NCI-H345 treated with DMSO at 0.1 percent for 48 hours (cell line): ENCODE measurements at regions not wholly inside any gene's neighbourhood (a gene's known extent, or its start where the extent isn't known, plus 50 kb on each side); places are given as distances from the start of the nearest gene placed in this dataset.

Experiments used
- DNase-seq: peaks from one replicate; lab custom pipeline; 2025; ENCODE audit not compliant: unreplicated experiment; lab: John Stamatoyannopoulos, UW

DNA sequence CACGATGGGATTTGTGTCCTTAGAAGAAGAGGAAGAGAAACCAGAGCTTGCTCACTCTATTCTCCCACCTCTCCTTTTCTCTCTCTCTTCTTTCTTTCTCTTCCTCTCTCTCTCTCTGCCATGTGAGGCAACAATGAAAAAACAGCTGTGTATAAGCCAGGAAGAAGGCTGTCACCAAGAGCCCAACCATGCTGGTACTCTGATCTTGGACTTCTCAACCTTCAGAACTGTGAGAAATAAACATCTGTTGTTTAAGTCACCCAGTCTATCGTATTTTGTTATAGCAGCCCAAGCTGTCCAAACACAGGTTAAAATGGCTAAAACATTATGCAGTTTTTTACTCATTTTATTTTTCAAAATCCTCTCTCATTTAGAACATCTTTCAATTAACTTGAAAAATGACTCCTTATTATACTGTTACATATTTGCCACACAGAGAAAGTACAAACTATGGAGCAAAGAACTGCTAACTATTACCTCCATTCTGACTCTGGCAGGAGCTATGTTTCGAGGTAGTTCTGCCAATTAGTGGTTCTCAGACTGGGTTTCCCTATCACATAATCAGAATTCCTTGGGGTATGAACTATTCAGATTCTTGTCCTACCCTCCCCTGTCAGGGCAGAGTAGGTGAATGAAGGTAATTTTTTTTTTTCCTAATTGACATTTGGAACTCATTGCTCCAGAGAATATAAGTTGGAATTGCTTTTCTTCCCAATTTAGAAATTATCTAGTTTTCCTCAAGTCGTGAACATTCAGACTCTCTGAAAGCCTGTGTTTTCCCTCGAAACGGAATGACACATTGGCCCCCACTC, 434.6 kb downstream of the ENC1 start:
- DNase-seq: no peak

DNA sequence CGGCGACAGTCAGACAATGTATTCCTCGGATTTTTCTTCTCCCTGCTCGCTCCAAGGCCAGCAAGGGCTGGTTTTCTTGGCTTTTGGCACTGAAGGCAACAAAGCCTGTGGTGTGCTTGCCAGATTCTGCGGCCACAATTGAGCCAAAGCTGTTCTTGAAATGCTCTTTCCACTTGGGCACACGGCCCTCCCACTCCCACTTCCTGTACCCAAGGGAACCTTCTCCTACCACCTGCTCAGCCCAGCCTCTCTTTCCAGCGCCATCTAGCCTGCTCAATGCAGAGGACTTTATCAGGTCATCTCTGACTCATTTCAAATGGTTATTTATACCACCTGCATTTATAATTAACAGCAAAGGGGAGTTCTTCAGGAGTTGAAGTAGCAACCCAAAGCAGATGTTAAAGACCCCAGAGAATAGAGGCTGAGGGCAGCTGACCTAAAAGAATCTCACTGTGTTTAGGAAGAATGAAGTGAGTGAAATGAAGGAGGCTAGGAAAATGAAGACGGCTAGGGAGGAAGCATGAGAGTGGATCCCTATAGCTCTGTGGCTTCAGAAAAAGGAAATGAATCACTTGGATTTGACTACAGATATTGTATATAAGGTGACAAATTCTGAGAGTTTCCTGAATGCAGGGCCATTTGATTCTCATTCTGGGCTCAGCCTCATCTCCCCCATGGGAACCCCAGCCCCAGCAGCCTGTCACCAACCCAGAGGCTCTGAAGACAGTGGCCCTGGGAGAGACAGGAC, 439.0 kb downstream of the ENC1 start:
- DNase-seq: no peak

DNA sequence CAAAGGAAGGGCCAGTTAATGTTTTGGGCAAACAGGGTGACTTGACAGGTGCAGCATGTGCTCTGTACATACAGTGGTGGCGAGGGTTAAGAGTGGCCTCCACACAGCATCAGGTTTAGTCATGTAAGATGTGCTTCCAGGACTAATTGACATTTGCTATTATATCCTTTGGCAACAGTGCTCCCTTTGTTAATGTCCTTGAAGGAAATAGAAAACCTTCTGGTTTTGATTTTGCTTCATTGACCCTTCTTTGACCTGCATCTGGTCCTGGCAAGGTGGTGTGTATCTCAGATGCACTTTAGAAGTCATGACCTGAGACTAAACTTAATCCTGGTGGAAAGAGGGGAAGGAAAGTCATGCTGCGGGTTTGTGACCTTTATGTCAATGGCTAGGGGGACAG, 440.0 kb downstream of the ENC1 start:
- no peak for DNase-seq

DNA sequence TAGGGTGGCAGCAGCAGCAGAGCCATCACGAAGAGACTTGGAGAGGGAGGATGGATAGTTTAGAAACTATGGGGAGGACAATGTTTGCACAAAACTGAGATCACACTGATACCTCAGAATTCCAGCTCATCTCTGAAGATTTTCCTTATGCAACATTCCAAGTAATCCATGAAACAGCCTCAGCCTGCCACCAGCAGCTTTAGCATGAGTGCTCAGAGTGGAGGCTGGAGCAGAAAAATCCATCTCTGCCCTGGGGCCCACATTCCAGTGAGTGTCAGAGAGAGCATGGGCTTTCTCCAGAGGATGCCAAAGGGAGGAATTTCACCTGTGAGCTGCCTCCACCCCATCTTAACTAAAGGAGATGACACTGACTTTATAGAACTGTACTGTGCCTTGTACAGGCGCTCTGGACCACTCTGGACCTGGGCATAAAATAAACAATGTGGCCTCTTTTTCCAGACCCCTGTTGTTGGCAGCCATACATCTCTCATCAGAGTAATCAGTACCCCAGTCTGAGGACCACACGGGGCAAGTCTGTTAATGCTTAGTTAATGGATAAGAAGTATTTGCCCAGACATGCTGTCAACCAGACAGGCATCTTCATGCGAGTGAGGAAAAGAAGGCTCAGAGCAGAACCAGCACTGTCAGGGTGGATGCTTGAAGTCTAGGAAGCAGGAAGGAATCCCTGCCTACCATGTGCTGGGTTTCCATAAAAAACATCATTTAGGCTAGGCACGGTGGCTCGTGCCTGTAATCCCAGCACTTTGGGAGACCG, 440.9 kb downstream of the ENC1 start:
- DNase-seq: no peak

DNA sequence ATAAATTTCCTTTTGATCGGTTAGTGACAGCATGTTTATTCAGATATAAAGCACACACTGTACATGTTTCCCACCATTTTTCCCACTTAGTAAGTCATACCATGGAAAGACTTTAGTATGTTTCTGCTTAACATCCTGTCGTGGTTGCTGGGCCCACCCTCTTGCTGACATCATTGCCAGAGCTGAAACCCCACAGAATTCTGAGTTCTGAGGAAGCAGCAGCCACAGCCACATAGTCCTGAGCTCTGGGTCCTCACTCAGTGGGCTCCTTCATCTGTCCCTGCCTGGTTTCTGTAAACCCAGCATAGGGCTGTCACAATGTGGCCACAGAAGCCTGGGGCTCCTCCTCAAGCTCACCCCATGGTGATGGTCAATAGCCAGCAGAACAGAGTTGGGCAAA, 441.5 kb downstream of the ENC1 start:
- DNase-seq: no peak

DNA sequence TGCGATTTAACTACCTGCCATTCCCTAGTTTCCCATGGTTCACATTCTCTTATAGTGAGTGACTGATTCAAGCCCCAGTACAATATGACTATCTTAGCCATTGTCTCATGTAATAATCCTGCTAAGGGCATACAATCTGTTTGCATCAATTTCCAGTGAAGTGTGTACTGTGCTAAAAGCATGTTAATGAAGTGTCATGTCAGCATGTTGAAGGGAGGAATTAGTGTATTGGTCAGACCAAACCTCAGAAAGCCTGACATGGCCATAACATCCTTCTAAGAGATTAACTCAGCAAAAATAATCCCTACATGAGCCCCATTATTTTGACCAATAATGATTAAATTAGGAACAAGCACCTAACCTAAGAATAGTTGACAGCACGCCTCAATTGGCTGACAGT, 442.4 kb downstream of the ENC1 start:
- DNase-seq: no peak

DNA sequence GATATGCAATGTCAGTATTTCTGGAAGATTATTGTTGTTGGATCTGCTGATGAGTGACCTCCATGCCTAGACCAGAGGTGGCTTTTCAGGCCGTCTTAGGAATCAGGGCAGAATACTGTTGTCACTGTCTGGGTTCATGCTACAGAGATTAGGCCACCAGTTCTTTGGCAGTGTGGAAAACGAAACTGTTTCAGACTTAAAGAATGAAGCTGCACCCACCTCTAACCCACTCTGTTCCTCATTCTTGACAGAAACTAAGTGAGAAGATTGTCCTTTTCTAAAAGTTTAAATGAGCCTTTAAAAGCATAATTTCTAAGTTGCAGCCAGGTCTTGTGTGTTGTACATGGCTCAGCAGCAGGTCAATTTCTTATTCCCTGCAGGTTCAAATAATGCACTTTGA, 444.3 kb downstream of the ENC1 start:
- DNase-seq: no peak

DNA sequence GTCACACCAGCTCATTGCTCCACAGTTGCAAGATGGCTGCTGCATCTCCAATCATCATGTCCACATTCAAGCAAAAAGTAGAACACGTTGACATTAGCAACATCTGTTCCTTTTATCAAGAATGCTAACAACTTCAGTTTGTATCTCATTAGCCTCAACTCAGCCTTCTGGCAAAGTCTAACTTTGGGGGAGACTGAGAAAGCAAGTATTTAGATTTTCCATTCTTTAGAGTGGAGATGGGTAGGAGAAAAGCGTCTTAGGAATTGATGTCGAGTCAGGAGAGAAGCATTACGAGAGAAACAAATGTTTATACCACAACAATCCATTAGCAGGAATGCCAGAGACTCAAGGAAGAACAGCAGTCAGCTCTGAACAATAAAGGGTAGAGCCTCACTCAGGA, 446.3 kb downstream of the ENC1 start:
- DNase-seq: no peak

DNA sequence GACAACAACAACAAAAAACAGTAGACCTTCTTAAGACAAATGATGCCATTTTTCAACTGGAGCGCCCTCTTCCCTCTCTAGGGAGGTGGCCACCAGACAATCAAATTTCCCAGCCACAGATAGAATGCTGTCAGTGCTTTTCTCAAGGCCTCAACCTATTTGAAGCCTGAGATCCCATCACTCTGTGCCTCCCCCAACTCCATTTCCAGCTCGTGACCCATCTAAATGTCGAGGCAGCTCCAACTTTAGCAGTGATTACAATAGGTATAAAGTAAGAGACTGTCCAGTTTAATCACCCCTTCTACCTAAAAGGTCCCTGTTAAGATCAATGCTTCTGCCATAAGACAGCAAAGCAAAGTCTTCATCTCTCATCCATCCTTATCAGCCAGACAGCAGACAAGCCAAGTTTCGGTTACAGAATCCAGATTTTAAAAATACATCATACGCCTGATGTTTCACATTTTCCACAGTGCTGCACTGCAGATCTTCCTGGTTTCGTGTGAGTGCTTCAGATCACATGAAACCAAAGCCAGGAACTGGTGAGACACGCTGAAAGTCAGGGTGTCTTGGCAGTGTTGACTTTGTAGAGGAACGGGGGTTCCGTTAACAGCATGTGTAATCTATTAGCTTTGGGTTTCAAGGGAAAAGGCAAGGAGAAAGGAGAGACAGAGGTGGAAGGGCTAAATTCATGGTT, 447.8 kb downstream of the ENC1 start:
- no peak for DNase-seq

DNA sequence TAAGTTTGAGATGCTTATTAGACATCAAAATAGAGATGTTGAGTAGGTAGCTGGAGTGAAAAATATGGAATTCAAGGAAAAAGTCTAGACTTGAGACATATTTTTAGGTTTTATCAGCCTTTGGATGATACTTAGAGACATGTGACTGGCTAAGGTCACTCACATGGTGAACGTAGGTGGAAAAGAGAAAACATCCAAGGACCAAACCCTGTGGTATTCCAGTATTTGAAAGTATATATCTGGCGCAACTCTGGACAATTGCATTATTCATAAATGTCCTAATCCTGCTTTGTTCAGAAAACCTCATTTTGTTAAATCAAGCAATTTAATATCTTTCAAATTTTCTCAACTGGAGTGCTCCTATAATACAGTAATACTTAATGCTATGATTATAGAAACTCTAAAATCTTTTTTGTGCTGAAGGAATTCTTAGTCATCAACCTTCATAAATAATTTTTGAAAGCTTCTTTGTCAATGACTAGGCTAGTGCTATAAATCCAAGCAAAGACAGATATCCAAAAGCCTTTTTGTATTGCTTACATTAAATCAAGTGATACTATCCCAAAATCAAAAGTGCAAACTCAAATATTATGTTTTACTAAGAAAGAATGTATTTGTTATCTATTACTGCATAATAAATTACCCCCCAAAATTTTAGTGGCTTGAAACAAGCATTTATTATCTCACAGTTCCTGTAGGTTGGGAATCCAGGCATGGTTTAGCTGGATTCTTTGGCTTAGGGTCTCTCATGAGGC, 452.0 kb downstream of the ENC1 start:
- DNase-seq: no peak

DNA sequence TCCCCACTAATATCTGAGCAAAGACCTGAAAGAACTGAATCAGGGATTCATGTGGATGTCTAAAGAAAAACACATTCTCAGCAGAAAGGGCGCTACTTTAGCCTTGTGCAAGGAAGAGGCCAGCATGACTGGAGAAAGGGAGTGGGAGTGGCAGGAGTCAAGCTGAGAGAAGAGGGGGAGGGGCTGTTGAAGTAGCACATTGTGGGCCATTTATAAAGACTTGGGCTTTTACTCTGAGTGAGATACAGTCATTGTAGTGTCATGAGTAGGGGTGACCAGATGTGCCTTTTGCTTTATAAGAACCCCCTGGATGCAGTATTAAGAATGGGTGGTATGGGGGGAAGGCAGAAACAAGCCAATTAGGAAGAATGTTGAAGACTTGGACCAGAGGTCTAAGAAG, 452.8 kb downstream of the ENC1 start:
- DNase-seq: no peak

DNA sequence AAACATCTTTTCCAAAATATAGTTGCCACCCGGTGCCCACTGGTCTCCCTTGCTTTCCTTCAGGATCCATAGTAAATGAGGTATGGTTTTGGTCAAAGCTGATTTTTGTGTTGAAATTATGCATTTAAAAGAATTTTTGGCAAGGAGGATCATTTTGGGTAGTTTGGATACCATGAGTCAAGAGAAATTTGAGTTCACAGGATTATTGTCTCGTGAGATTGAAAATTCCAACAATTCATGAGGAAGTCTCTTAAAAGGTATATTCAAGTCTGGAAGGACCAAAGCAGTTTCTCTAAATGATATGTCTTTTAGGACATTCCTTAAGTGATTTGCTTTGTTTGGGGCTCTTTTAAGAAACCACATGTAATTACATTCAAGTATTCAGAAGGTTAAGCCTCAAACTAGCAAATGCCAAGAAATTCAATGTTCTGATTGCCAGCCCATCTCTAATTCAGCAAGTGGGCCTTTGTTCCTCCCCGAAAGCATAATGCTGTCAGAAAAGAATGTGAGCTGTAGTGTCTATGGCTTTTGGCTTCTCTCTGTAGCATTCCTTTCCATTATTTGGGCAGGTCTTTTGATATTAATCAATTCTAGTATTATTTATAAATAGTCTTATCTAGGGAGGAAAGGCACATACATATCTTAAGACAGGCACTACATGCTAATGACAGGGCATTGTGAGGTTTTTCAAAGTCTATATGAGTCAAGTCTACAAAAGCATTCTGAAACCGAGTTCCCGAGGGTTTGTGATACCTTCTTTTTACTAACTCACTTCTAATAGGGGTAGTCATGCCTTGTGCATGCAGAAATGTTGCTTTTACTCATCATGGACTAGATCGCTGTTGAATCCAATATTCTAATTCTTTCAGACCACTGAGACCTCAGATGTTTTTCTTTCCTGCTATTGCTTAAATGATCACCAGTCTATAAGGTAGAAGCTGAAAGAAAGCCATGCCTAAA, 453.9 kb downstream of the ENC1 start:
- DNase-seq: no peak

DNA sequence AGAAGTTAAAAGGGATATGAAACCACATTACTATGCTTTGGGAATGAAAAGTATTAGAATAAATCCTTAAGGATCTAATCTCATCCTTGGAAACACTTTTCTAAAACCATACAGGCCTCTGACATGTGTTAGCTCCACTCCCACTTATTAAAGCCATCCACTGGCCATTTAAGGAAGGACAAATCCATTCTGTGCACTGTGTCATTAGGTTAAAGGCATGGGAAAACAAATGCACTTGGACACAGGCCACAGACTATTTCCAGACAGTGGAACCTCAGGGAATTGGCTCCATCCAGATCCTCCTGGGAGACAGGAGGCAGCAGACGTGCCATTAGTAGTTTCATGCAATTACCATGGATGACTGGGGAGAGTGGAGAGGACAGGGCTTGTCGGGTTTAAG, 454.9 kb downstream of the ENC1 start:
- DNase-seq: no peak

DNA sequence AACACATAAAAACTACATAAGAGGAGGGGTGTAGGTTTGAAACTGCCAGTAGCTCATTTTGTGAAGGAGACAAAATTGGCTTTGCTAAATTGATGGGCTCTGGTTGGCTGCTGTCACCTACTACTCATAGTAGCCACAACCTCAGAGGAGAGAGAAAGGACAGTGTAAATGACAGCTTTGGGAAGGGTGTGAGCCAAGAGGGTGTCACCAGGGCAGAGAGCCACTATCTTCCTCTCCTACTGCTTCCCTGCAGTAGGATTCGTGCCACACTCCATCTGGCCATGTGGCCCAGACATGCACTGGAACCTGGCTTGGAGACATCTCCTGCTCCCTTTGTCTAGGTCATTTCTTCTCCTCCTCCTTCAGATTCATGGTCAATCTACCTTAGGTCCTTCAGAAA, 455.9 kb downstream of the ENC1 start:
- DNase-seq: no peak

DNA sequence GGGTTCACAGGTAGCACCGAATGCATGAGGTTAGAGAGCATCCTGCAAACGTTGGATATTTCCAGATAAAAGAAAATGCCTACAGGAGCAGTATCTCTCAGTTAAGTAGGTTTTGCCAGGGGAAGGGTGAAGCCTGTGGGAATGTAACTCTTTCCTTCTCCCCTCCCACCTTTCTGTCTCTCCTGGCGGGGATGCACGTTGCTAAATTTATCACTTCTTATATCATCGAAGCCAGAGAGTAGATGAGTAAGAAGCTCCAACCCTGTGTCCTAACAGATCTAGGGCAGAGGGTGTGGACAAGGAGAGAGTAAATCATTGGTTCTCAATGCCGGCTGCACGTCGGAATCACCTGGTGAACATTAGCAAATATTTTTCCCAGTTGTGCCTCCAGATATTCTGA, 457.5 kb downstream of the ENC1 start:
- no peak for DNase-seq

DNA sequence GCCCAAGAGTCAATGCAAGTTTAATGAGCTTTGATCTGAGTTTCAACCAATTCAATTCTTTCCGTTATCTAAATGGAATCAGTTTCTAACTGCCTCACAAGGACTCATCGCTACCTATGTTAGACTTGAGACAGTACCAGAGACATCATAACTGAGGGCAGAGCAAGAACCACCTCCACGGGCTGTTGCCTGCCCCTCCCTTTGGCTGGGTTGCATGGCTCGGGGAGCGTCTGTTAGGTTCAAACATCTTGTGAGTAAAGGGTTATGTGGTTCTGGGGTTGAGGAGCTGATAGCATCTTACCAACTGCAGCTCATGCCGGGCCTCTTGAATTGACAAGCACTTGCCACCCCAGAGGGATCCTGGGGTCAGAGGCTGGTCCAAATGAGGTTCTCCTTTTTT, 457.9 kb downstream of the ENC1 start:
- DNase-seq: no peak

DNA sequence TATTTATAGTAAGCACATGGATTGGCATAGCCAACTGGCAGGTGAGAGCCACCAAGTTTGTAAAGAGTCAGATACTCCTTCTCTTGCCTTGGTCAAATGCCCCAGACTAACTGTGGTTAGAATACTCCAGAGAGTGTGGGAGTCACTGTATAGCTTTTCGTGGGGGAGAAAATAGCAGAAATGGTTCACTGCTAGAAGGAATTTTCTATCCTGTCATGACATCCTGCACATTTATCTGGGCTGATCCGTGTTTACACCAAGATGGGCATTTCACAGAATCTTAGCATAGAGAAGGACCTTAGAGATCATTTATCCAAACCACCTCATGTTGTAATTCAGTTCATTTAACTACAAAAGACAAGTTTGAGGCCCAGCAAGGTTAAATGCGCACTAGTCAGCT, 460.8 kb downstream of the ENC1 start:
- no peak for DNase-seq

DNA sequence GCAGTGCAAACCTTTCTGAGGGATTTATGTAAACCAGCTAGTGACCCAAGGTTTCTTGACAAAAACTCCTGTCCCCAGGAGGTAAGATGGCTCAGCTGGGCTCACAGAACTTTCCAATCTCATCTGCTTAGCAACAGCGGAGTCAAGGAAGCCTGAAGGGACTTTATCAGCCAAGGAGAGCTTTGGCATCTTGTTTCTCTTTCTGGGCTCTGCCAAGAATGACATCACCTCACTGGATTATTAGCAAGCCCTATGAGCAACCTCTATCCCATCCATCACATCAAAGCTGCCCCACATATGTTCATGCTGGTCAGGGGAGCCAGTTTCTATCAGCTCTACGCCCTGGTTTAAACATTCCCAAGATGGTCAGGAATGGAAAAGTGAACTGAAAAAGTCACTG, 461.3 kb downstream of the ENC1 start:
- no peak for DNase-seq

DNA sequence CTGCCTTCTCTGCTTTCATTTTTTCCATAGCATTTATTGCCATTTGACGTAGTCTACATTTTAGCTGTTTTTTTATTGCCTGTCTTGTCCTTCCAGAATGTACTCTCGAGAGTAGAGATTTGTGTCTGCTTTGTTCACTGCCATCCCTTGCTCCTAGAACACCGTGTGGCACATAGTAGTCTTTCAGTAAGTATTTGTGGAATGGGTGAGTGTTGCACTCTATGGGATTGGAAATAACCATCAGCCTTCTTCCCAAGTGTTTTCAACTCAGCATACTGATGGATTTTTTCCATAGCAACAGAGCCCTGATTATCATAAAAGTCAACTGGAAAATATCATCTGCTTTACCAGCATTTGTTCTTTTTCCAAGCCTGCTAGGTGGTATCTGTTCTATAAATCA, 462.6 kb downstream of the ENC1 start:
- DNase-seq: no peak
